OCI-LY7 (cell line): ENCODE measurements at regions not wholly inside any gene's neighbourhood (a gene's known extent, or its start where the extent isn't known, plus 50 kb on each side); places are given as distances from the start of the nearest gene placed in this dataset.

ENCODE experiments used
- BruUV-seq: library from RNA; stranded (reverse); fragments of 400-500 nt; replicated peaks from 2 replicates; lab custom pipeline; 2021; lab: Mats Ljungman, UMichigan
- CTCF ChIA-PET: fragments of 300-600 bp; sonication (Branson Sonifier 250); formaldehyde crosslinking; loops from one replicate; lab custom pipeline; 2022; ENCODE audit warnings: antibody characterized with exemption; ENCODE audit not compliant: unreplicated experiment; lab: Charles Lee
- POLR2A ChIA-PET: fragments of 300-600 bp; sonication (Branson Sonifier 250); formaldehyde crosslinking; loops from one replicate; lab custom pipeline; 2022; ENCODE audit warnings: antibody characterized with exemption; lab: Charles Lee
- DNase-seq: peaks from one replicate; pipeline ENCODE4 v3.0.0-alpha.2; 2015; ENCODE audit warnings: low spot score
- H2AFZ ChIP-seq: fragments of 200-600 bp; sonication (generic), shearing (Covaris generic); 2 replicates; pipeline ENCODE4 v1.6.1; 2014; ENCODE audit warnings: mild to moderate bottlenecking, antibody characterized with exemption, low read length, moderate library complexity
- H3K27ac ChIP-seq: fragments of 200-600 bp; sonication (generic); 2 replicates; pipeline ENCODE4 v1.5.1; 2014; ENCODE audit warnings: mixed run types, low read depth, mild to moderate bottlenecking, moderate library complexity, low read length, inconsistent platforms; ENCODE audit not compliant: poor library complexity, severe bottlenecking
- H3K36me3 ChIP-seq: fragments of 200-600 bp; sonication (generic); 2 replicates; pipeline ENCODE4 v1.6.1; 2014; ENCODE audit warnings: mild to moderate bottlenecking, antibody characterized with exemption, low read length, moderate library complexity, mixed read lengths; ENCODE audit not compliant: insufficient read depth
- H3K4me1 ChIP-seq: fragments of 200-600 bp; sonication (generic); 2 replicates; pipeline ENCODE4 v1.5.1; 2014; ENCODE audit warnings: mild to moderate bottlenecking, low read length; ENCODE audit not compliant: insufficient read depth, poor library complexity, severe bottlenecking
- H3K4me2 ChIP-seq: fragments of 200-600 bp; sonication (generic); 2 replicates; pipeline ENCODE4 v1.6.1; 2014; ENCODE audit warnings: mild to moderate bottlenecking, low read length
- H3K4me3 ChIP-seq: fragments of 200-600 bp; sonication (generic); 2 replicates; pipeline ENCODE4 v1.5.1; 2014; ENCODE audit warnings: mild to moderate bottlenecking, low read depth, low read length; ENCODE audit not compliant: poor library complexity, severe bottlenecking
- H3K79me2 ChIP-seq: fragments of 200-600 bp; sonication (generic); 2 replicates; pipeline ENCODE4 v1.6.1; 2016; ENCODE audit warnings: low read depth, mild to moderate bottlenecking, low read length, moderate library complexity, mixed read lengths; ENCODE audit not compliant: insufficient read depth
- H3K9me2 ChIP-seq: fragments of 200-600 bp; sonication (generic); 2 replicates; pipeline ENCODE4 v1.6.1; 2016; ENCODE audit warnings: mild to moderate bottlenecking, low read length, mixed read lengths; ENCODE audit not compliant: insufficient read depth
- H3K9me3 ChIP-seq: fragments of 200-600 bp; sonication (generic); 2 replicates; pipeline ENCODE4 v1.6.1; 2014; ENCODE audit warnings: mild to moderate bottlenecking, mixed run types, low read length, mixed read lengths
- H4K20me1 ChIP-seq: fragments of 200-600 bp; sonication (generic); 2 replicates; pipeline ENCODE4 v1.6.1; 2014; ENCODE audit warnings: mild to moderate bottlenecking, antibody characterized with exemption, low read length, moderate library complexity, mixed read lengths; ENCODE audit not compliant: insufficient read depth
- CTCF ChIP-seq: fragments of 200-600 bp; sonication (generic); conservative IDR thresholded peaks from 2 replicates; pipeline ENCODE4 v1.5.1; 2014; ENCODE audit warnings: mild to moderate bottlenecking, antibody characterized with exemption, low read length, moderate library complexity, mixed read lengths
- EZH2phosphoT487 ChIP-seq: fragments of 200-600 bp; sonication (generic); IDR thresholded peaks from 2 replicates; pipeline ENCODE4 v1.6.1; 2018; ENCODE audit warnings: low read depth, borderline replicate concordance, mild to moderate bottlenecking, mixed run types, antibody characterized with exemption, low read length, moderate library complexity, mixed read lengths
- intact Hi-C: fragments of 100-400 bp; cut with micrococcal nuclease; formaldehyde crosslinking; loops from one replicate; pipeline ENCODE4 v1.10.0; 2022; ENCODE audit not compliant: unreplicated experiment

- Histone ChIP-seq H3K9me3 (no peaks in the 10 kb centered on the region), H3K27ac (no peak overlapping the region), H3K4me3 (no peak overlapping the region), H3K9me2 (no peaks in the 10 kb centered on the region), H4K20me1 (no peaks in the 10 kb centered on the region), H2AFZ (no peak overlapping the region), H3K4me1 (peaks cover 26% of the 10 kb centered on the region), H3K36me3 (no peaks in the 10 kb centered on the region), H3K4me2 (no peak overlapping the region), H3K79me2 (no peaks in the 10 kb centered on the region)
- no peak for DNase-seq
- ChIA-PET CTCF (no interaction called here), POLR2A (no interaction called here)
- no TSS peak for BruUV-seq
- TF ChIP-seq CTCF (no peak), EZH2phosphoT487 (no peak)
- intact Hi-C loops: no loop called here
Measured at GRCh38 chr11:71198141-71198822, 54.1 kb downstream of the SHANK2 start.

- no peak for DNase-seq
- no peaks in the 10 kb centered on the region for H4K20me1 ChIP-seq
- no peak overlapping the region for H2AFZ ChIP-seq
- H3K9me2 ChIP-seq: no peaks in the 10 kb centered on the region
- CTCF ChIA-PET: no interaction called here
- H3K4me2 ChIP-seq: no peak overlapping the region
- POLR2A ChIA-PET: interaction anchor here (0.6 kb wide), 1 partner anchor 248 kb away, joined by 3 read pairs; no protein-coding TSS in a partner anchor
- peaks cover 26% of the 10 kb centered on the region for H3K4me1 ChIP-seq
- BruUV-seq: no TSS peak
- no peaks in the 10 kb centered on the region for H3K79me2 ChIP-seq
- no peak overlapping the region for H3K27ac ChIP-seq
- H3K36me3 ChIP-seq: no peaks in the 10 kb centered on the region
- H3K4me3 ChIP-seq: no peak overlapping the region
- no peaks in the 10 kb centered on the region for H3K9me3 ChIP-seq
- TF ChIP-seq EZH2phosphoT487 (no peak), CTCF (no peak)
- intact Hi-C loops: no loop called here
Measured at GRCh38 chr11:71197096-71197495, 55.3 kb downstream of the SHANK2 start.

- intact Hi-C loops: no loop called here
- Histone ChIP-seq H2AFZ (no peak overlapping the region), H3K4me1 (peaks cover 6% of the 10 kb centered on the region), H3K79me2 (no peaks in the 10 kb centered on the region), H3K9me2 (no peaks in the 10 kb centered on the region), H3K4me2 (no peak overlapping the region), H4K20me1 (no peaks in the 10 kb centered on the region), H3K4me3 (no peak overlapping the region), H3K9me3 (no peaks in the 10 kb centered on the region), H3K36me3 (no peaks in the 10 kb centered on the region), H3K27ac (no peak overlapping the region)
- ChIA-PET POLR2A (no interaction called here), CTCF (no interaction called here)
- no peak for DNase-seq
- no TSS peak for BruUV-seq
- TF ChIP-seq CTCF (no peak), EZH2phosphoT487 (no peak)
Measured at GRCh38 chr11:71194710-71195109, 57.7 kb downstream of the SHANK2 start.
